Endothelial cell of umbilical vein (primary cell): ENCODE measurements at regions not wholly inside any gene's neighbourhood (a gene's known extent, or its start where the extent isn't known, plus 50 kb on each side); places are given as distances from the start of the nearest gene placed in this dataset.

ENCODE experiments used
- BruUV-seq: library from RNA; stranded (reverse); fragments of 400-500 nt; replicated peaks from 2 replicates; lab custom pipeline; 2021; lab: Mats Ljungman, UMichigan
- CTCF ChIA-PET: fragments of 300-600, 350-600 bp; sonication (Branson Sonifier 250); formaldehyde crosslinking; loops from one replicate; lab custom pipeline; 2021; ENCODE audit warnings: antibody characterized with exemption, inconsistent platforms; lab: Charles Lee
- POLR2A ChIA-PET: fragments of 300-600, 350-600 bp; sonication (Branson Sonifier 250); formaldehyde crosslinking; loops from one replicate; lab custom pipeline; 2021; ENCODE audit warnings: antibody characterized with exemption, inconsistent platforms; lab: Charles Lee
- DNase-seq: peaks from one replicate; pipeline ENCODE4 v3.0.0-alpha.2; 2011; ENCODE audit warnings: low read depth, low spot score
- FAIRE-seq: peaks from 2 replicates; lab custom pipeline; 2011; peaks lifted over from hg19 to GRCh38; lab: Jason Lieb, UNC
- H2AFZ ChIP-seq: 2 replicates; pipeline ENCODE4 v1.6.0; 2012; ENCODE audit warnings: low read depth, low read length, control low read depth, inconsistent platforms
- H3K27ac ChIP-seq: 2 replicates; pipeline ENCODE4 v1.5.1; 2011; ENCODE audit warnings: low read depth, mild to moderate bottlenecking, control low read depth, low read length, moderate library complexity; ENCODE audit not compliant: insufficient read depth
- H3K27me3 ChIP-seq, 2 experiments: 2 replicates each; pipeline versions ENCODE4 v1.6.0 to v1.6.1; 2011; ENCODE audit warnings: low read length in 2 of 2, mixed read lengths in 1 of 2; ENCODE audit not compliant: control insufficient read depth in 2 of 2, insufficient read depth in 2 of 2
- H3K36me3 ChIP-seq, 2 experiments: 2 replicates in 1 of 2; 3 replicates in 1 of 2; pipeline ENCODE4 v1.5.1; 2011; ENCODE audit warnings: low read length in 2 of 2, mild to moderate bottlenecking in 1 of 2, moderate library complexity in 1 of 2; ENCODE audit not compliant: control insufficient read depth in 2 of 2, insufficient read depth in 2 of 2; ENCODE audit errors: extremely low read depth in 1 of 2
- H3K4me1 ChIP-seq: 3 replicates; pipeline ENCODE4 v1.5.1; 2011; ENCODE audit warnings: mild to moderate bottlenecking, low read length; ENCODE audit not compliant: control insufficient read depth, insufficient read depth; ENCODE audit errors: extremely low read depth
- H3K4me2 ChIP-seq: 2 replicates; pipeline ENCODE4 v1.6.1; 2011; ENCODE audit warnings: low read length, control low read depth, mixed read lengths; ENCODE audit not compliant: insufficient read depth
- H3K4me3 ChIP-seq, 3 experiments: fragments of 200-600 bp in 1 of 3; sonication (generic), shearing (Covaris generic) in 1 of 3; replicated peaks in 1 of 3; 2 replicates each; pipeline ENCODE4 v1.5.1; 2011 to 2016; ENCODE audit warnings: control low read depth in 3 of 3, low read length in 3 of 3, mild to moderate bottlenecking in 2 of 3, inconsistent platforms in 1 of 3, low read depth in 1 of 3, moderate library complexity in 1 of 3; ENCODE audit not compliant: insufficient read depth in 1 of 3
- H3K79me2 ChIP-seq: 2 replicates; pipeline ENCODE4 v1.6.0; 2012; ENCODE audit warnings: low read length, inconsistent platforms; ENCODE audit not compliant: control insufficient read depth, insufficient read depth
- H3K9ac ChIP-seq: replicated peaks from 2 replicates; pipeline ENCODE3; 2011; ENCODE audit warnings: low read length, control low read depth; ENCODE audit not compliant: insufficient read depth; ENCODE audit errors: extremely low read depth
- H3K9me1 ChIP-seq: replicated peaks from 3 replicates; pipeline ENCODE4 v1.6.0; 2011; ENCODE audit warnings: mild to moderate bottlenecking, low read length; ENCODE audit not compliant: control insufficient read depth, insufficient read depth; ENCODE audit errors: extremely low read depth
- H3K9me3 ChIP-seq: replicated peaks from 2 replicates; pipeline ENCODE4 v1.5.1; 2012; ENCODE audit warnings: low read length, inconsistent platforms; ENCODE audit not compliant: control insufficient read depth, insufficient read depth
- H4K20me1 ChIP-seq: replicated peaks from 2 replicates; pipeline ENCODE3; 2011; ENCODE audit warnings: mild to moderate bottlenecking, low read length; ENCODE audit not compliant: control insufficient read depth, insufficient read depth; ENCODE audit errors: extremely low read depth
- EZH2 ChIP-seq: IDR thresholded peaks from 2 replicates; pipeline ENCODE4 v1.6.1; 2012; ENCODE audit warnings: borderline replicate concordance, low read depth, mild to moderate bottlenecking, moderate library complexity, low read length, inconsistent platforms; ENCODE audit not compliant: severe bottlenecking
- FOS ChIP-seq: IDR thresholded peaks from 2 replicates; pipeline ENCODE4 v1.6.1; 2011; ENCODE audit warnings: mild to moderate bottlenecking, low read length, moderate library complexity, borderline replicate concordance; ENCODE audit not compliant: insufficient read depth
- GATA2 ChIP-seq: IDR thresholded peaks from 2 replicates; pipeline ENCODE4 v1.7.0; 2011; ENCODE audit warnings: low read depth, mild to moderate bottlenecking, moderate library complexity, mixed read lengths, low read length; ENCODE audit not compliant: insufficient read length, insufficient read depth
- JUN ChIP-seq: IDR thresholded peaks from 2 replicates; pipeline ENCODE4 v1.6.1; 2011; ENCODE audit warnings: borderline replicate concordance, low read depth; ENCODE audit not compliant: insufficient read length, insufficient read depth
- MAX ChIP-seq: IDR thresholded peaks from 2 replicates; pipeline ENCODE4 v1.6.1; 2011; ENCODE audit not compliant: insufficient read depth, insufficient read length
- MYC ChIP-seq: IDR thresholded peaks from one replicate; pipeline ENCODE4 v1.6.1; 2011; ENCODE audit warnings: mild to moderate bottlenecking, low read depth, low read length
- POLR2A ChIP-seq: IDR thresholded peaks from 2 replicates; pipeline ENCODE4 v1.6.1; 2012; ENCODE audit warnings: low read depth, mild to moderate bottlenecking, control low read depth, low read length
- dilution Hi-C: fragments of 300-500 bp; cut with MboI; formaldehyde crosslinking; loops from one replicate; pipeline ENCODE4 v1.15.0; 2019; ENCODE audit warnings: low sequenced_read_pairs; ENCODE audit not compliant: extremely low pct_ligation_motif_present
- intact Hi-C: fragments of 100-400 bp; cut with micrococcal nuclease; formaldehyde crosslinking; loops from one replicate; pipeline ENCODE4 v1.10.0; 2022
- TF ChIP-seq, protein P1 (sequence below), 2 donors: IDR thresholded peaks; 1 replicate in 1 of 2; 2 replicates in 1 of 2; pipeline ENCODE4 v1.5.1; 2011; ENCODE audit warnings: low read length in 2 of 2, mild to moderate bottlenecking in 2 of 2, moderate library complexity in 2 of 2, control low read depth in 1 of 2, inconsistent platforms in 1 of 2, low read depth in 1 of 2; ENCODE audit not compliant: insufficient read depth in 1 of 2; ENCODE audit errors: extremely low read depth in 1 of 2

- peak; percentile 79 for FAIRE-seq
- Histone ChIP-seq H4K20me1 (no peaks in the 10 kb centered on the region), H3K27ac (no peak overlapping the region), H3K79me2 (no peaks in the 10 kb centered on the region), H3K4me2 (peak overlapping the region; percentile 8), H3K9me1 (no peaks in the 10 kb centered on the region), H3K4me1 (peaks cover 4% of the 10 kb centered on the region), H3K27me3 (no peaks in the 10 kb centered on the region), H3K9me3 (no peaks in the 10 kb centered on the region), H3K4me3 (no peak overlapping the region), H3K36me3 (no peaks in the 10 kb centered on the region), H2AFZ (peak overlapping the region; percentile 3), H3K9ac (no peak overlapping the region)
- intact Hi-C loops = loop anchor here (2.0 kb wide), 1 partner anchor 55 kb away; no protein-coding TSS in a partner anchor
- TF ChIP-seq JUN = peak; percentile 69
- no peak for TF ChIP-seq POLR2A
- TF ChIP-seq GATA2 = no peak
- peak; percentile 45 for TF ChIP-seq FOS
- TF ChIP-seq, protein P1, sequence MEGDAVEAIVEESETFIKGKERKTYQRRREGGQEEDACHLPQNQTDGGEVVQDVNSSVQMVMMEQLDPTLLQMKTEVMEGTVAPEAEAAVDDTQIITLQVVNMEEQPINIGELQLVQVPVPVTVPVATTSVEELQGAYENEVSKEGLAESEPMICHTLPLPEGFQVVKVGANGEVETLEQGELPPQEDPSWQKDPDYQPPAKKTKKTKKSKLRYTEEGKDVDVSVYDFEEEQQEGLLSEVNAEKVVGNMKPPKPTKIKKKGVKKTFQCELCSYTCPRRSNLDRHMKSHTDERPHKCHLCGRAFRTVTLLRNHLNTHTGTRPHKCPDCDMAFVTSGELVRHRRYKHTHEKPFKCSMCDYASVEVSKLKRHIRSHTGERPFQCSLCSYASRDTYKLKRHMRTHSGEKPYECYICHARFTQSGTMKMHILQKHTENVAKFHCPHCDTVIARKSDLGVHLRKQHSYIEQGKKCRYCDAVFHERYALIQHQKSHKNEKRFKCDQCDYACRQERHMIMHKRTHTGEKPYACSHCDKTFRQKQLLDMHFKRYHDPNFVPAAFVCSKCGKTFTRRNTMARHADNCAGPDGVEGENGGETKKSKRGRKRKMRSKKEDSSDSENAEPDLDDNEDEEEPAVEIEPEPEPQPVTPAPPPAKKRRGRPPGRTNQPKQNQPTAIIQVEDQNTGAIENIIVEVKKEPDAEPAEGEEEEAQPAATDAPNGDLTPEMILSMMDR (IDR thresholded peaks at IDR 0.05; ENCODE audit: extremely low read depth in 1 of 2, insufficient read depth in 1 of 2, low read depth in 1 of 2, low read length in 2 of 2) = no peak
- TF ChIP-seq MAX = no peak
- no peak for TF ChIP-seq EZH2
- no peak for TF ChIP-seq MYC
- CTCF ChIA-PET = no interaction called here
- dilution Hi-C loops = no loop called here
- BruUV-seq = no TSS peak
- POLR2A ChIA-PET = no interaction called here
- DNase-seq = peak; percentile 64
These were observed 742.3 kb downstream of the TNS3 start for GRCh38 chr7:46839651-46840050.
